Neural cell (in vitro differentiated cells): ENCODE measurements at regions not wholly inside any gene's neighbourhood (a gene's known extent, or its start where the extent isn't known, plus 50 kb on each side); places are given as distances from the start of the nearest gene placed in this dataset.

Experiments used
- POLR2AphosphoS5 ChIP-seq: IDR thresholded peaks from 2 replicates; pipeline ENCODE4 v1.6.1; 2012
- RAD21 ChIP-seq: fragments of 450-650 bp; conservative IDR thresholded peaks from 2 replicates; pipeline ENCODE4 v1.6.1; 2014; ENCODE audit warnings: antibody characterized with exemption, mild to moderate bottlenecking, moderate library complexity
- SMC3 ChIP-seq: fragments of 450-650 bp; conservative IDR thresholded peaks from 2 replicates; pipeline ENCODE4 v1.6.1; 2014; ENCODE audit warnings: antibody characterized with exemption, mild to moderate bottlenecking, moderate library complexity; ENCODE audit not compliant: poor library complexity
- TF ChIP-seq, protein P1 (sequence below): fragments of 450-650 bp; IDR thresholded peaks from 2 replicates; pipeline ENCODE4 v1.5.1; 2014; ENCODE audit warnings: antibody characterized with exemption, mild to moderate bottlenecking, moderate library complexity; ENCODE audit not compliant: poor library complexity, severe bottlenecking

DNA sequence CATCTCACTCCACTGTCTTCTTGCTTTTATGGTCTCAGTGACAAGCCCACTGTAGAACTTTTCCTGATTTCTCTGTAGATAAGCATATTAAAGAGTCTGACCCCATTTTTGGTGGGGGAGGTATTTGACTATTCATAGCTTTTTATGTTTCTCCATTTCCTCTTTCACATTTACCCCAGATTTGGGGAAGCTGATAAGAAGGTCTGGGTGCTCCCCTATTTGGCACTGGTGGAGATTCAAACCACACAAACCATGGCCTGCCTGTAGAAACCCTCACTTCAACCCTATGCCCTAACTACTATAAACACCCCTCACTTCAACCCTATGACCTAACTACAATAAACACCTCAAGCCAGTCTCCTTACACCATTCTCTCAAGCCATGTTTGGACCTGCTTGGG lies 196.2 kb upstream of the SYNDIG1 start:
- TF ChIP-seq, protein P1, sequence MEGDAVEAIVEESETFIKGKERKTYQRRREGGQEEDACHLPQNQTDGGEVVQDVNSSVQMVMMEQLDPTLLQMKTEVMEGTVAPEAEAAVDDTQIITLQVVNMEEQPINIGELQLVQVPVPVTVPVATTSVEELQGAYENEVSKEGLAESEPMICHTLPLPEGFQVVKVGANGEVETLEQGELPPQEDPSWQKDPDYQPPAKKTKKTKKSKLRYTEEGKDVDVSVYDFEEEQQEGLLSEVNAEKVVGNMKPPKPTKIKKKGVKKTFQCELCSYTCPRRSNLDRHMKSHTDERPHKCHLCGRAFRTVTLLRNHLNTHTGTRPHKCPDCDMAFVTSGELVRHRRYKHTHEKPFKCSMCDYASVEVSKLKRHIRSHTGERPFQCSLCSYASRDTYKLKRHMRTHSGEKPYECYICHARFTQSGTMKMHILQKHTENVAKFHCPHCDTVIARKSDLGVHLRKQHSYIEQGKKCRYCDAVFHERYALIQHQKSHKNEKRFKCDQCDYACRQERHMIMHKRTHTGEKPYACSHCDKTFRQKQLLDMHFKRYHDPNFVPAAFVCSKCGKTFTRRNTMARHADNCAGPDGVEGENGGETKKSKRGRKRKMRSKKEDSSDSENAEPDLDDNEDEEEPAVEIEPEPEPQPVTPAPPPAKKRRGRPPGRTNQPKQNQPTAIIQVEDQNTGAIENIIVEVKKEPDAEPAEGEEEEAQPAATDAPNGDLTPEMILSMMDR = no peak
- TF ChIP-seq POLR2AphosphoS5 = no peak
- no peak for TF ChIP-seq RAD21
- TF ChIP-seq SMC3 = no peak
